B cell (primary cell): ENCODE measurements at regions not wholly inside any gene's neighbourhood (a gene's known extent, or its start where the extent isn't known, plus 50 kb on each side); places are given as distances from the start of the nearest gene placed in this dataset.

Experiments
- ATAC-seq: fragments of 200-7000 bp; cut with Tn5 transposase; one replicate; pipeline ENCODE4 v1.10.0; 2021; ENCODE audit warnings: low read depth, mild to moderate bottlenecking, moderate number of reproducible peaks, moderate library complexity
- CTCF ChIA-PET: fragments of 350-600 bp; sonication (Branson Sonifier 250); formaldehyde crosslinking; loops from one replicate; lab custom pipeline; 2021; ENCODE audit warnings: antibody characterized with exemption, inconsistent platforms; lab: Charles Lee
- POLR2A ChIA-PET: fragments of 350-600 bp; sonication (Branson Sonifier 250); formaldehyde crosslinking; loops from one replicate; lab custom pipeline; 2021; ENCODE audit warnings: antibody characterized with exemption; lab: Charles Lee
- DNase-seq: peaks from one replicate; pipeline ENCODE4 v3.0.0; 2013
- H2AFZ ChIP-seq: 2 replicates; pipeline ENCODE4 v1.6.1; 2012; ENCODE audit warnings: mild to moderate bottlenecking, low read depth, low read length; ENCODE audit not compliant: insufficient read depth, poor library complexity, severe bottlenecking
- H3K27ac ChIP-seq, 2 donors: 1 replicate in 1 of 2; 2 replicates in 1 of 2; pipeline ENCODE4 v1.5.1; 2012 to 2013; ENCODE audit warnings: low read length in 2 of 2, mild to moderate bottlenecking in 2 of 2, moderate library complexity in 1 of 2
- H3K27me3 ChIP-seq, 4 experiments: fragments of 200-600 bp in 1 of 4; sonication (generic) in 1 of 4; replicated peaks in 1 of 4; 1 replicate in 2 of 4; 2 replicates in 2 of 4; pipeline versions ENCODE4 v1.6.1 to v1.7.0; 2013 to 2016; ENCODE audit warnings: low read length in 3 of 4, mild to moderate bottlenecking in 2 of 4, mixed read lengths in 1 of 4, moderate library complexity in 1 of 4; ENCODE audit not compliant: insufficient read depth in 4 of 4, control insufficient read depth in 3 of 4; ENCODE audit errors: control extremely low read depth in 1 of 4
- H3K36me3 ChIP-seq, 2 experiments: replicated peaks in 1 of 2; 1 replicate in 1 of 2; 2 replicates in 1 of 2; pipeline versions ENCODE4 v1.6.1 to v1.7.1; 2013; ENCODE audit warnings: low read length in 1 of 2; ENCODE audit not compliant: insufficient read depth in 2 of 2, control insufficient read depth in 1 of 2; ENCODE audit errors: control extremely low read depth in 1 of 2, extremely low read depth in 1 of 2
- H3K4me1 ChIP-seq, 2 donors: fragments of 200-600 bp in 1 of 2; sonication (generic) in 1 of 2; 1 replicate in 1 of 2; 2 replicates in 1 of 2; pipeline versions ENCODE4 v1.5.1 to v1.6.1; 2013 to 2017; ENCODE audit warnings: low read length in 2 of 2; ENCODE audit not compliant: control insufficient read depth in 2 of 2, insufficient read depth in 2 of 2
- H3K4me2 ChIP-seq: replicated peaks from 2 replicates; pipeline ENCODE3; 2012; ENCODE audit warnings: mild to moderate bottlenecking, low read depth, low read length; ENCODE audit not compliant: poor library complexity, severe bottlenecking
- H3K4me3 ChIP-seq, 5 experiments: fragments of 200-600 bp in 1 of 5; sonication (generic) in 1 of 5; 1 replicate in 3 of 5; 2 replicates in 2 of 5; pipeline versions ENCODE4 v1.5.1 to v1.7.0; 2011 to 2016; ENCODE audit warnings: low read length in 4 of 5, mild to moderate bottlenecking in 4 of 5, low read depth in 2 of 5, control low read depth in 1 of 5, moderate library complexity in 1 of 5; ENCODE audit not compliant: insufficient read depth in 1 of 5; ENCODE audit errors: control extremely low read depth in 1 of 5, extremely low read depth in 1 of 5
- H3K79me2 ChIP-seq: fragments of 200-600 bp; sonication (generic); one replicate; pipeline ENCODE4 v1.6.0; 2016; ENCODE audit warnings: low read length; ENCODE audit not compliant: control insufficient read depth, insufficient read depth
- H3K9ac ChIP-seq: fragments of 200-600 bp; sonication (generic); 2 replicates; pipeline ENCODE4 v1.6.1; 2017; ENCODE audit warnings: mild to moderate bottlenecking, low read length, moderate library complexity
- H3K9me3 ChIP-seq, 3 donors: one replicate each; pipeline versions ENCODE4 v1.6.1 to v1.7.1; 2013; ENCODE audit warnings: low read length in 2 of 3; ENCODE audit not compliant: control insufficient read depth in 2 of 3, insufficient read depth in 1 of 3; ENCODE audit errors: control extremely low read depth in 1 of 3
- H4K20me1 ChIP-seq: 2 replicates; pipeline ENCODE4 v1.6.0; 2012; ENCODE audit warnings: mild to moderate bottlenecking, low read length; ENCODE audit not compliant: insufficient read depth, control insufficient read depth, poor library complexity, severe bottlenecking
- H3K27ac Mint-ChIP-seq: one replicate; pipeline ENCODE4 v1.8.0; 2021; ENCODE audit warnings: mixed read lengths
- H3K27me3 Mint-ChIP-seq: one replicate; pipeline ENCODE4 v1.8.0; 2021; ENCODE audit warnings: mixed read lengths
- H3K4me1 Mint-ChIP-seq: one replicate; pipeline ENCODE4 v1.8.0; 2021; ENCODE audit warnings: mixed read lengths
- H3K4me3 Mint-ChIP-seq: one replicate; pipeline ENCODE4 v1.8.0; 2021; ENCODE audit warnings: mixed read lengths
- H3K9me3 Mint-ChIP-seq: one replicate; pipeline ENCODE4 v1.8.0; 2022; ENCODE audit warnings: mixed read lengths; ENCODE audit not compliant: insufficient read depth
- CTCF ChIP-seq: fragments of 200-600 bp; IDR thresholded peaks from one replicate; pipeline ENCODE4 v1.8.0; 2022; ENCODE audit warnings: antibody characterized with exemption, mild to moderate bottlenecking
- EZH2 ChIP-seq: IDR thresholded peaks from 2 replicates; pipeline ENCODE4 v1.6.1; 2012; ENCODE audit warnings: borderline replicate concordance, low read depth, mild to moderate bottlenecking, moderate library complexity, low read length; ENCODE audit not compliant: insufficient read depth, poor library complexity, severe bottlenecking
- WGBS: methylation state at CpG from one replicate; pipeline ENCODE4 v1.1.5; 2013; ENCODE audit warnings: missing lambda C conversion rate; ENCODE audit not compliant: insufficient coverage; 5-methylcytosine and 5-hydroxymethylcytosine counted together
- intact Hi-C: fragments of 100-400 bp; cut with micrococcal nuclease; formaldehyde crosslinking; loops from one replicate; pipeline ENCODE4 v1.10.0; 2022

DNA sequence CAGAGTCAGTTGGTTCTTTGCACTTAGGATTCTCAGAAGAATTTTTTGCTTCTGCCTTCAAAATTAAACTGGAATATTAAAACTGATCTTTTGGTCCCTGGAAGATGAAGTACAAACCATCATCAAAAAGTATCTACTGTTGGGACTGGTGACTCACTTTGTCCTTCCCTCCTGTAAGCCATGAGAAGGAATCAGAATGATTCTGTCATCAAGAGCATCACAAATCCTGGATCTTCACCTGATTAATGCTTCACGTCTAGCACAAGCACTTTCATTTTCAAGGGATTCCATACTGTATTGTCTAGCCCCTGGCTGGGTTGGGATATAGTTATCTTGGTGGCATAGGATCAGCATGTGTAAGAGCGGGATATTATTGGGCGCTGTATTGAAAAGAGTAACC lies 69.3 kb upstream of the CYP1B1 start:
- no peaks in the 10 kb centered on the region for H3K27me3 ChIP-seq

DNA sequence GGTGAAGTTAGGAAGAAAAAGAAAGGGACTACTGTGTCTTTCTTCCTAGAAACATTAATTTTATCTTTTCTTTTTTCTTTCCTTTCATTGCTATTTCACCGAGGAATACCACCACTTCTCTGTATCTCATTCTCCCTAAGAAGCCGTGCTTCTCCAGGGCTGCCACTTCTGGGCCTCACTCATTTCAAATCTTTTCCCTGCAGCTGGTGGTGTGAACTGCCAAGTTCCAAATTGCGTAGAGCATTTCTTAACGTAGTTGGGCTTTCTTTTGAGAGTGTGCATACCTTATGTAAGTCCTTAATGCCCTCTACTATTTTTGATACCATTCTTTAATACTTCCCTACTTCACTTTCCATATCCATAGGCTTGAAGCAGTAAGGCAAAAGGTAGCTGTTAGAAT lies 66.7 kb upstream of the CYP1B1 start:
- Histone ChIP-seq H3K4me2 (no peak overlapping the region), H3K27ac (no peak overlapping the region), H3K4me3 (no peak overlapping the region), H3K36me3 (no peaks in the 10 kb centered on the region), H3K79me2 (no peaks in the 10 kb centered on the region), H3K9ac (no peak overlapping the region), H3K9me3 (peaks cover 0 to 6% (median 0%) of the 10 kb centered on the region in 3 donors), H3K4me1 (no peaks in the 10 kb centered on the region), H4K20me1 (no peaks in the 10 kb centered on the region), H3K27me3 (no peaks in the 10 kb centered on the region), H2AFZ (no peak overlapping the region)
- no peak overlapping the region for H3K27ac Mint-ChIP-seq
- ChIA-PET POLR2A (no interaction called here), CTCF (no interaction called here)
- intact Hi-C loops: no loop called here
- DNase-seq (no peak), ATAC-seq (no peak)
- peaks cover 5% of the 10 kb centered on the region for H3K27me3 Mint-ChIP-seq
- H3K4me3 Mint-ChIP-seq: no peak overlapping the region
- TF ChIP-seq EZH2 (no peak), CTCF (no peak)
- 92% methylated on average over 2 of the region's 4 CpGs for WGBS
- no peaks in the 10 kb centered on the region for H3K9me3 Mint-ChIP-seq
- H3K4me1 Mint-ChIP-seq: no peaks in the 10 kb centered on the region

More for the DNA sequence above, 69.3 kb upstream of the CYP1B1 start:
- WGBS: 95% methylated on average over 2 of the region's 3 CpGs
- Histone ChIP-seq H3K27ac (no peak overlapping the region), H3K36me3 (no peaks in the 10 kb centered on the region), H3K4me3 (no peak overlapping the region), H3K79me2 (no peaks in the 10 kb centered on the region), H3K9me3 (no peaks in the 10 kb centered on the region), H2AFZ (no peak overlapping the region), H3K4me2 (no peak overlapping the region), H3K9ac (no peak overlapping the region), H4K20me1 (no peaks in the 10 kb centered on the region), H3K4me1 (no peaks in the 10 kb centered on the region)
- Mint-ChIP-seq H3K4me1 (no peaks in the 10 kb centered on the region), H3K9me3 (no peaks in the 10 kb centered on the region), H3K27ac (no peak overlapping the region), H3K4me3 (no peak overlapping the region), H3K27me3 (peaks cover 7% of the 10 kb centered on the region)
- POLR2A ChIA-PET: no interaction called here
- ATAC-seq: no peak
- CTCF ChIA-PET: no interaction called here
- no peak for DNase-seq
- intact Hi-C loops: no loop called here
- TF ChIP-seq CTCF (no peak), EZH2 (no peak)
